GM18520 (cell line): ENCODE measurements at regions not wholly inside any gene's neighbourhood (a gene's known extent, or its start where the extent isn't known, plus 50 kb on each side); places are given as distances from the start of the nearest gene placed in this dataset.

Experiments
- ATAC-seq: cut with Tn5 transposase; IDR thresholded peaks from one replicate; pipeline ENCODE4 v1.9.1; 2021; ENCODE audit not compliant: unreplicated experiment

- no peak for ATAC-seq
These were observed 301.6 kb downstream of the NR2F1-AS1 start for GRCh38 chr5:93279296-93279963.

GRCh38 chr5:93278896-93279295 lies 302.1 kb downstream of the NR2F1-AS1 start:
- no peak for ATAC-seq

GRCh38 chr5:93277051-93277450 lies 304.0 kb downstream of the NR2F1-AS1 start:
- no peak for ATAC-seq

GRCh38 chr5:93275376-93275775 lies 305.6 kb downstream of the NR2F1-AS1 start:
- ATAC-seq = no peak

GRCh38 chr5:93274291-93274690 lies 306.7 kb downstream of the NR2F1-AS1 start:
- ATAC-seq = no peak

- no peak for ATAC-seq
These were observed 307.8 kb downstream of the NR2F1-AS1 start for GRCh38 chr5:93273176-93273575.

- no peak for ATAC-seq
These were observed 308.9 kb downstream of the NR2F1-AS1 start for GRCh38 chr5:93272108-93272507.

GRCh38 chr5:93267736-93268135 lies 313.3 kb downstream of the NR2F1-AS1 start:
- no peak for ATAC-seq

- ATAC-seq = no peak
These were observed 313.7 kb downstream of the NR2F1-AS1 start for GRCh38 chr5:93267276-93267675.

- ATAC-seq = no peak
These were observed 323.4 kb downstream of the NR2F1-AS1 start for GRCh38 chr5:93257616-93258015.

GRCh38 chr5:93255796-93256195 lies 325.2 kb downstream of the NR2F1-AS1 start:
- no peak for ATAC-seq

- no peak for ATAC-seq
These were observed 328.9 kb downstream of the NR2F1-AS1 start for GRCh38 chr5:93252165-93252564.

GRCh38 chr5:93251347-93251746 lies 329.7 kb downstream of the NR2F1-AS1 start:
- no peak for ATAC-seq

GRCh38 chr5:93250424-93250823 lies 330.6 kb downstream of the NR2F1-AS1 start:
- ATAC-seq = no peak

GRCh38 chr5:93249651-93250289 lies 331.2 kb downstream of the NR2F1-AS1 start:
- ATAC-seq = no peak

- ATAC-seq = no peak
These were observed 333.9 kb downstream of the NR2F1-AS1 start for GRCh38 chr5:93247105-93247504.

- no peak for ATAC-seq
These were observed 334.7 kb downstream of the NR2F1-AS1 start for GRCh38 chr5:93246090-93246855.

GRCh38 chr5:93245226-93245625 lies 335.8 kb downstream of the NR2F1-AS1 start:
- ATAC-seq = no peak

- no peak for ATAC-seq
These were observed 337.5 kb downstream of the NR2F1-AS1 start for GRCh38 chr5:93243481-93243880.

GRCh38 chr5:93240228-93240834 lies 340.7 kb downstream of the NR2F1-AS1 start:
- peak; percentile 47 for ATAC-seq

- ATAC-seq = no peak
These were observed 344.1 kb downstream of the NR2F1-AS1 start for GRCh38 chr5:93236807-93237421.
